IMR-90 (cell line): ENCODE measurements at regions not wholly inside any gene's neighbourhood (a gene's known extent, or its start where the extent isn't known, plus 50 kb on each side); places are given as distances from the start of the nearest gene placed in this dataset.
"Not testable (repeated sequence)": the region's sequence is repeated elsewhere in the genome, so short reads cannot be mapped to it uniquely, and the experiment has no call there.

Source experiments
- ATAC-seq: fragments of 200-7000 bp; cut with Tn5 transposase; 2 replicates; pipeline ENCODE4 v1.9.1; 2020; ENCODE audit warnings: low read depth, mild to moderate bottlenecking, moderate library complexity
- BruUV-seq: library from RNA; stranded (reverse); fragments of 400-500 nt; replicated peaks from 2 replicates; lab custom pipeline; 2021; lab: Mats Ljungman, UMichigan
- CTCF ChIA-PET: fragments of 300-600 bp; formaldehyde crosslinking; extraction: SDS; loops from one replicate; lab custom pipeline; 2021; ENCODE audit warnings: antibody characterized with exemption; lab: Yijun Ruan, JAX
- POLR2A ChIA-PET: fragments of 300-600 bp; sonication (Branson Sonifier 250); formaldehyde crosslinking; loops from one replicate; lab custom pipeline; 2022; ENCODE audit warnings: antibody characterized with exemption; ENCODE audit not compliant: unreplicated experiment; lab: Charles Lee
- DNase-seq: peaks from one replicate; pipeline ENCODE4 v3.0.0; 2013
- H2AFZ ChIP-seq: replicated peaks from 2 replicates; pipeline ENCODE3; 2013; ENCODE audit warnings: low read length, mild to moderate bottlenecking; ENCODE audit not compliant: poor library complexity
- H2AK5ac ChIP-seq: 2 replicates; pipeline ENCODE4 v1.6.1; 2013; ENCODE audit warnings: low read depth, low read length, inconsistent platforms
- H2AK9ac ChIP-seq: replicated peaks from 2 replicates; pipeline ENCODE3; 2013; ENCODE audit warnings: mild to moderate bottlenecking, low read depth, low read length, moderate library complexity; ENCODE audit not compliant: poor library complexity
- H2BK120ac ChIP-seq: 2 replicates; pipeline ENCODE4 v1.6.1; 2013; ENCODE audit warnings: low read depth, low read length, inconsistent platforms
- H2BK15ac ChIP-seq: 3 replicates; pipeline ENCODE4 v1.6.1; 2013; ENCODE audit warnings: low read depth, low read length, inconsistent platforms
- H2BK20ac ChIP-seq: 2 replicates; pipeline ENCODE4 v1.6.1; 2013; ENCODE audit warnings: low read depth, mild to moderate bottlenecking, inconsistent platforms, low read length, moderate library complexity
- H2BK5ac ChIP-seq: 2 replicates; pipeline ENCODE4 v1.6.1; 2013; ENCODE audit warnings: mild to moderate bottlenecking, low read depth, low read length, inconsistent platforms; ENCODE audit not compliant: poor library complexity, severe bottlenecking
- H3K14ac ChIP-seq: replicated peaks from 2 replicates; pipeline ENCODE4 v1.6.1; 2013; ENCODE audit warnings: low read depth, low read length, inconsistent platforms
- H3K18ac ChIP-seq: 2 replicates; pipeline ENCODE4 v1.6.1; 2013; ENCODE audit warnings: low read depth, low read length, control low read depth
- H3K23ac ChIP-seq: 2 replicates; pipeline ENCODE4 v1.6.1; 2013; ENCODE audit warnings: low read depth, low read length, inconsistent platforms
- H3K27ac ChIP-seq: 2 replicates; pipeline ENCODE4 v1.5.1; 2013; ENCODE audit warnings: mild to moderate bottlenecking, control low read depth, low read length; ENCODE audit not compliant: insufficient read depth
- H3K27me3 ChIP-seq: 2 replicates; pipeline ENCODE4 v1.6.1; 2013; ENCODE audit warnings: low read length; ENCODE audit not compliant: control insufficient read depth, insufficient read depth
- H3K36me3 ChIP-seq: 2 replicates; pipeline ENCODE4 v1.6.1; 2013; ENCODE audit warnings: low read length, mixed read lengths; ENCODE audit not compliant: control insufficient read depth, insufficient read depth
- H3K4ac ChIP-seq: 2 replicates; pipeline ENCODE4 v1.6.1; 2013; ENCODE audit warnings: low read depth, low read length, inconsistent platforms
- H3K4me1 ChIP-seq: 2 replicates; pipeline ENCODE4 v1.6.1; 2013; ENCODE audit warnings: low read length, mixed read lengths; ENCODE audit not compliant: control insufficient read depth, insufficient read depth
- H3K4me2 ChIP-seq: 2 replicates; pipeline ENCODE4 v1.6.1; 2013; ENCODE audit warnings: low read depth, mild to moderate bottlenecking, control low read depth, low read length, moderate library complexity
- H3K4me3 ChIP-seq: 2 replicates; pipeline ENCODE4 v1.5.1; 2013; ENCODE audit warnings: low read depth, mild to moderate bottlenecking, control low read depth, low read length, moderate library complexity; ENCODE audit not compliant: insufficient read depth
- H3K56ac ChIP-seq: 2 replicates; pipeline ENCODE4 v1.6.1; 2013; ENCODE audit warnings: low read length, inconsistent platforms; ENCODE audit not compliant: insufficient read depth; ENCODE audit errors: extremely low read depth
- H3K79me1 ChIP-seq, 2 experiments: 2 replicates each; pipeline ENCODE4 v1.6.1; 2013; ENCODE audit warnings: low read length in 2 of 2, inconsistent platforms in 1 of 2, low read depth in 1 of 2
- H3K9ac ChIP-seq: 2 replicates; pipeline ENCODE4 v1.6.1; 2013; ENCODE audit warnings: low read depth, low read length, control low read depth
- H3K9me1 ChIP-seq: 2 replicates; pipeline ENCODE4 v1.6.1; 2013; ENCODE audit warnings: low read length, inconsistent platforms; ENCODE audit not compliant: insufficient read depth
- H3K9me3 ChIP-seq: 2 replicates; pipeline ENCODE4 v1.6.1; 2013; ENCODE audit warnings: low read length; ENCODE audit not compliant: control insufficient read depth, insufficient read depth
- H4K20me1 ChIP-seq: 2 replicates; pipeline ENCODE4 v1.6.1; 2013; ENCODE audit warnings: low read length, inconsistent platforms; ENCODE audit not compliant: insufficient read depth
- H4K5ac ChIP-seq: 2 replicates; pipeline ENCODE4 v1.6.1; 2013; ENCODE audit warnings: mild to moderate bottlenecking, low read depth, low read length, control low read depth
- H4K8ac ChIP-seq, 2 experiments: 2 replicates each; pipeline ENCODE4 v1.6.1; 2013; ENCODE audit warnings: low read depth in 2 of 2, low read length in 2 of 2, control low read depth in 1 of 2, inconsistent platforms in 1 of 2
- H4K91ac ChIP-seq: 2 replicates; pipeline ENCODE4 v1.6.1; 2013; ENCODE audit warnings: low read depth, low read length, inconsistent platforms; ENCODE audit not compliant: insufficient read depth
- BHLHE40 ChIP-seq: fragments of 150-350 bp; IDR thresholded peaks from 2 replicates; pipeline ENCODE4 v1.6.1; 2016; ENCODE audit warnings: mild to moderate bottlenecking, low read depth, low read length
- CEBPB ChIP-seq: IDR thresholded peaks from 2 replicates; pipeline ENCODE4 v1.6.1; 2012; ENCODE audit warnings: low read depth, low read length, improper control_type of control experiment
- CHD1 ChIP-seq: IDR thresholded peaks from 2 replicates; pipeline ENCODE4 v1.6.1; 2012; ENCODE audit warnings: low read depth, low read length, improper control_type of control experiment
- MAZ ChIP-seq: IDR thresholded peaks from 2 replicates; pipeline ENCODE4 v1.6.1; 2012; ENCODE audit warnings: low read depth, mild to moderate bottlenecking, low read length, improper control_type of control experiment, moderate library complexity, borderline replicate concordance
- RAD21 ChIP-seq: IDR thresholded peaks from 2 replicates; pipeline ENCODE4 v1.6.1; 2012; ENCODE audit warnings: low read length, improper control_type of control experiment
- WGBS, 2 experiments: methylation state at CpG; one replicate each; pipeline versions ENCODE4 v1.1.5 to v1.1.7; 2013; ENCODE audit warnings: missing lambda C conversion rate in 2 of 2; ENCODE audit not compliant: insufficient read length in 1 of 2; ENCODE audit errors: extremely low coverage in 2 of 2; 5-methylcytosine and 5-hydroxymethylcytosine counted together
- dilution Hi-C: fragments of 300-500 bp; cut with HindIII; formaldehyde crosslinking; loops from one replicate; pipeline ENCODE4 v1.14.3; 2018; ENCODE audit warnings: low sequenced_read_pairs; ENCODE audit not compliant: unreplicated experiment
- in situ Hi-C: fragments of 300-500 bp; cut with MboI; formaldehyde crosslinking; loops from 3 replicates; pipeline ENCODE4 v1.14.3; 2019; ENCODE audit warnings: low sequenced_read_pairs, inconsistent platforms, mixed read lengths
- intact Hi-C: fragments of 100-400 bp; cut with micrococcal nuclease; formaldehyde crosslinking; loops from 2 replicates; pipeline ENCODE4 v1.10.0; 2022
- TF ChIP-seq, protein P1 (sequence below): conservative IDR thresholded peaks from 2 replicates; pipeline ENCODE4 v1.5.1; 2012; ENCODE audit warnings: mild to moderate bottlenecking, low read depth, low read length, improper control_type of control experiment

DNA sequence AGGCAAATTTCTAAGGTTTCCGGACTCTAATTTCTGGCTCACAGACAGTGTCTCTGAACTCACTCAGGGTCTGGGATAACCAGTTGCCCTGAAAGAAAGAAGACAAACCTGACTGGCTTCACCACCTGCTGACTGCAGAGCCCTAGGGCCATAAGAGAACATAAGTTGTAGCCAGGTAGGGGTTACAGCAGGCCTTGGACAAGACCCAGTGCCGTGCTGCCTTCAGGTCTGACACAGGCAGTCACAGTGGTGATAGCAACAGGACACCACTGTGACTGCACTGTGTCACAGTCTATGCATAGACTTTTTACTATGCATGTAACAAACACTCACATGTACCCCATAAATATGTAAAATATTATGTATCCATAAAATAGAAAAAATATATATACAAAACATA lies 508.5 kb downstream of the PID1 start:
- BruUV-seq, result no TSS peak
- Histone ChIP-seq H3K4me1 (no peaks in the 10 kb centered on the region), H4K91ac (no peak overlapping the region), H3K9me3 (peaks cover 5% of the 10 kb centered on the region), H3K79me1 (no peaks in the 10 kb centered on the region), H4K8ac (no peak overlapping the region), H3K27ac (no peak overlapping the region), H3K23ac (no peak overlapping the region), H3K56ac (no peak overlapping the region), H2AFZ (no peak overlapping the region), H3K4ac (no peak overlapping the region), H3K36me3 (no peaks in the 10 kb centered on the region), H3K4me2 (no peak overlapping the region), H3K9me1 (no peaks in the 10 kb centered on the region), H3K9ac (no peak overlapping the region), H2AK5ac (no peak overlapping the region), H3K4me3 (no peak overlapping the region), H2BK120ac (no peak overlapping the region), H4K5ac (no peak overlapping the region), H2BK15ac (no peak overlapping the region), H2BK5ac (no peak overlapping the region), H3K18ac (no peak overlapping the region), H2AK9ac (no peak overlapping the region), H2BK20ac (no peak overlapping the region), H4K20me1 (no peaks in the 10 kb centered on the region), H3K27me3 (no peaks in the 10 kb centered on the region), H3K14ac (no peak overlapping the region)
- intact Hi-C loops, result no loop called here
- dilution Hi-C loops, result no loop called here
- ChIA-PET POLR2A (no interaction called here), CTCF (no interaction called here)
- DNase-seq (no peak), ATAC-seq (no peak)
- WGBS, 2 experiments, result 33% methylated on average over 1 of the region's 2 CpGs; no CpG with 5 or more reads in 1 of the 2 experiments
- TF ChIP-seq CHD1, result no peak
- TF ChIP-seq CEBPB, result no peak
- no peak for TF ChIP-seq MAZ
- no peak for TF ChIP-seq RAD21
- TF ChIP-seq, protein P1, sequence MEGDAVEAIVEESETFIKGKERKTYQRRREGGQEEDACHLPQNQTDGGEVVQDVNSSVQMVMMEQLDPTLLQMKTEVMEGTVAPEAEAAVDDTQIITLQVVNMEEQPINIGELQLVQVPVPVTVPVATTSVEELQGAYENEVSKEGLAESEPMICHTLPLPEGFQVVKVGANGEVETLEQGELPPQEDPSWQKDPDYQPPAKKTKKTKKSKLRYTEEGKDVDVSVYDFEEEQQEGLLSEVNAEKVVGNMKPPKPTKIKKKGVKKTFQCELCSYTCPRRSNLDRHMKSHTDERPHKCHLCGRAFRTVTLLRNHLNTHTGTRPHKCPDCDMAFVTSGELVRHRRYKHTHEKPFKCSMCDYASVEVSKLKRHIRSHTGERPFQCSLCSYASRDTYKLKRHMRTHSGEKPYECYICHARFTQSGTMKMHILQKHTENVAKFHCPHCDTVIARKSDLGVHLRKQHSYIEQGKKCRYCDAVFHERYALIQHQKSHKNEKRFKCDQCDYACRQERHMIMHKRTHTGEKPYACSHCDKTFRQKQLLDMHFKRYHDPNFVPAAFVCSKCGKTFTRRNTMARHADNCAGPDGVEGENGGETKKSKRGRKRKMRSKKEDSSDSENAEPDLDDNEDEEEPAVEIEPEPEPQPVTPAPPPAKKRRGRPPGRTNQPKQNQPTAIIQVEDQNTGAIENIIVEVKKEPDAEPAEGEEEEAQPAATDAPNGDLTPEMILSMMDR, result no peak
- TF ChIP-seq BHLHE40, result no peak
- in situ Hi-C loops, result no loop called here

DNA sequence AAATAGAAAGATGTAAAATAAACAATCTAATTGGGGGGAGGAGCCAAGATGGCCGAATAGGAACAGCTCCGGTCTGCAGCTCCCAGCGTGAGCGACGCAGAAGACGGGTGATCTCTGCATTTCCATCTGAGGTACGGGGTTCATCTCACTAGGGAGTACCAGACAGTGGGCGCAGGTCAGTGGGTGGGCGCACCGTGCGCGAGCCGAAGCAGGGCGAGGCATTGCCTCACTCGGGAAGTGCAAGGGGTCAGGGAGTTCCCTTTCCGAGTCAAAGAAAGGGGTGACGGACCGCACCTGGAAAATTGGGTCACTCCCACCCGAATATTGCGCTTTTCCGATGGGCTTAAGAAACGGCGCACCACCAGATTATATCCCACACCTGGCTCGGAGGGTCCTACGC lies 515.4 kb downstream of the PID1 start:
- H3K14ac ChIP-seq, H3K18ac ChIP-seq, POLR2A ChIA-PET, H3K9me3 ChIP-seq, H3K4me3 ChIP-seq, H2AFZ ChIP-seq, in situ Hi-C loops, DNase-seq, CTCF ChIA-PET, H3K27me3 ChIP-seq, H3K4ac ChIP-seq, H4K5ac ChIP-seq, H4K8ac ChIP-seq, intact Hi-C loops, H2BK15ac ChIP-seq, dilution Hi-C loops, ATAC-seq, H3K27ac ChIP-seq, H3K36me3 ChIP-seq, H2AK5ac ChIP-seq, H2BK120ac ChIP-seq, H3K9ac ChIP-seq, H3K4me2 ChIP-seq, H2BK5ac ChIP-seq, H2BK20ac ChIP-seq, H3K4me1 ChIP-seq, H3K9me1 ChIP-seq, BruUV-seq, H3K79me1 ChIP-seq, H3K56ac ChIP-seq, H4K91ac ChIP-seq, H4K20me1 ChIP-seq, H2AK9ac ChIP-seq, H3K23ac ChIP-seq: not testable (repeated sequence)
- WGBS, 2 experiments, result 91% methylated on average over 12 of the region's 25 CpGs; no CpG with 5 or more reads in 1 of the 2 experiments
